ENCODE measurements at regions not wholly inside any gene's neighbourhood (a gene's known extent, or its start where the extent isn't known, plus 50 kb on each side); places are given as distances from the start of the nearest gene placed in this dataset.

DNA sequence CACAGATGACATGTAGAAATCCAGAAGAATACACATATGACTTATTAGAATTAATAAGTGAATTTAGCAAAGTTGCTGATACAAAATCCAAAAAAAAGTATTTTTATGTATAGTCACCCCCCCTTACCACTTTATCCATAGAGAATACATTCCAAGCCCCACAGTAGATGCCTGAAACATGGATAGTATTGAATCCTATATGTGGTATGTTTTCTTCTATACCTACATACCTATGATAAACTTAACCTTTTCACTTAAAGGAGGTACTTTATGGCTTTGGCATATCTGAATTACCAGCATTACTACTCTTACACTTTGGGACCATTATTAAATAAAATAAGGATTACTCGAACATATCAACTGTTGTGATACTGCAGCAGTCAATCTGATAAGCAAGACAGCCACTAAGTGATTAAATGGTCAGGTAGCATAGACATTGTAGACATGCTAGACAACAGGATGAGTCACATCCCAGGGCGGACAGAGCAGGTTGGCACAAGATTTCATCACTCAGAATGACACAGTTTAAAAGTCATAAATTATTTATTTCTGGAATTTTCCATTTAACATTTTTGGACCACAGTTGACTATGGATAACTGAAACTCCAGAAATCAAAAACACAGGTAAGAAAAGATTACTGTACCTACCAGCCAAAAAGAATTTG is 208.2 kb upstream of the CHAC2 start:
- TF ChIP-seq MAX (IDR thresholded peaks at IDR 0.05) (no peak), KDM1A (IDR thresholded peaks at IDR 0.05; ENCODE audit: low read depth) (no peak), KDM5A (IDR thresholded peaks at IDR 0.05) (no peak), POLR2A (IDR thresholded peaks at IDR 0.05; ENCODE audit: low read length) (no peak), PHF8 (IDR thresholded peaks at IDR 0.05; ENCODE audit: borderline replicate concordance, low read depth) (no peak), RAD21 (conservative IDR thresholded peaks at IDR 0.05 in 1 of 2, IDR thresholded peaks at IDR 0.05 in 1 of 2) (no peak)
- TF ChIP-seq, protein P1, sequence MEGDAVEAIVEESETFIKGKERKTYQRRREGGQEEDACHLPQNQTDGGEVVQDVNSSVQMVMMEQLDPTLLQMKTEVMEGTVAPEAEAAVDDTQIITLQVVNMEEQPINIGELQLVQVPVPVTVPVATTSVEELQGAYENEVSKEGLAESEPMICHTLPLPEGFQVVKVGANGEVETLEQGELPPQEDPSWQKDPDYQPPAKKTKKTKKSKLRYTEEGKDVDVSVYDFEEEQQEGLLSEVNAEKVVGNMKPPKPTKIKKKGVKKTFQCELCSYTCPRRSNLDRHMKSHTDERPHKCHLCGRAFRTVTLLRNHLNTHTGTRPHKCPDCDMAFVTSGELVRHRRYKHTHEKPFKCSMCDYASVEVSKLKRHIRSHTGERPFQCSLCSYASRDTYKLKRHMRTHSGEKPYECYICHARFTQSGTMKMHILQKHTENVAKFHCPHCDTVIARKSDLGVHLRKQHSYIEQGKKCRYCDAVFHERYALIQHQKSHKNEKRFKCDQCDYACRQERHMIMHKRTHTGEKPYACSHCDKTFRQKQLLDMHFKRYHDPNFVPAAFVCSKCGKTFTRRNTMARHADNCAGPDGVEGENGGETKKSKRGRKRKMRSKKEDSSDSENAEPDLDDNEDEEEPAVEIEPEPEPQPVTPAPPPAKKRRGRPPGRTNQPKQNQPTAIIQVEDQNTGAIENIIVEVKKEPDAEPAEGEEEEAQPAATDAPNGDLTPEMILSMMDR (IDR thresholded peaks at IDR 0.05), result no peak

All from A549 (cell line).